ENCODE measurements at regions not wholly inside any gene's neighbourhood (a gene's known extent, or its start where the extent isn't known, plus 50 kb on each side); places are given as distances from the start of the nearest gene placed in this dataset.

DNA sequence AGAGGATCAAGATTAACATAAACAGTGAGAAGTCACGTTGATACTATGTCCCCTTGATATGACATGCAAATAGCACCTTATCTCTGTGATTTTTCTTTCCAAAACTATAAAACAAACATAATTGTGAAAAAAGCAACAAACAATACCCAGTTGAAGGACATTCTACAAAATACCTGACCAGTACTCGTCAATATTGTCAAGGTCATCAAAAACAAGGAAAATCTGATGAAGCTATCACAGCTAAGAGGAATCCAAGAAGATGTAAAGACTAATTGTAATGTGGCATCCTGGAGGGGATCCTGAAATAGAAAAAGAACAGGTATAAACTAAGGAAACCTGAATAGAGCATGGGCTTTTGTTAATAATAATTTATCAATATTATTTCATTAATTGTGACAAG lies 321.5 kb upstream of the MAP2 start:
- H3K4me1 ChIP-seq (ENCODE audit: control extremely low read depth in 1 of 4, control insufficient read depth in 4 of 4, insufficient read depth in 4 of 4, low read length in 3 of 4), result no peaks in the 10 kb centered on the region
- no peak for DNase-seq
- H3K4me3 ChIP-seq (ENCODE audit: control insufficient read depth in 1 of 7, extremely low read depth in 1 of 7, insufficient read depth in 4 of 7, low read depth in 2 of 7, low read length in 6 of 7), result no peak overlapping the region
- H3K9me3 ChIP-seq (ENCODE audit: control extremely low read depth in 1 of 5, control insufficient read depth in 4 of 5, insufficient read depth in 2 of 5, low read depth in 1 of 5, low read length in 4 of 5), result no peaks in the 10 kb centered on the region
- no peaks in the 10 kb centered on the region for H3K36me3 ChIP-seq (ENCODE audit: control insufficient read depth in 4 of 4, insufficient read depth in 4 of 4, low read length in 3 of 4)
- no peaks in the 10 kb centered on the region for H3K27me3 ChIP-seq (replicated peaks in 2 of 5; ENCODE audit: control insufficient read depth in 4 of 5, insufficient read depth in 5 of 5, low read length in 4 of 5)
- POLR2A ChIA-PET, result no interaction called here
- no peak overlapping the region for H3K27ac ChIP-seq (ENCODE audit: insufficient read depth in 1 of 2, low read depth in 1 of 2, low read length in 2 of 2, poor library complexity in 1 of 2, severe bottlenecking in 2 of 2)
- CTCF ChIA-PET, result no interaction called here
- 83% methylated on average over 2 of the region's 2 CpGs for WGBS (ENCODE audit: insufficient coverage)

DNA sequence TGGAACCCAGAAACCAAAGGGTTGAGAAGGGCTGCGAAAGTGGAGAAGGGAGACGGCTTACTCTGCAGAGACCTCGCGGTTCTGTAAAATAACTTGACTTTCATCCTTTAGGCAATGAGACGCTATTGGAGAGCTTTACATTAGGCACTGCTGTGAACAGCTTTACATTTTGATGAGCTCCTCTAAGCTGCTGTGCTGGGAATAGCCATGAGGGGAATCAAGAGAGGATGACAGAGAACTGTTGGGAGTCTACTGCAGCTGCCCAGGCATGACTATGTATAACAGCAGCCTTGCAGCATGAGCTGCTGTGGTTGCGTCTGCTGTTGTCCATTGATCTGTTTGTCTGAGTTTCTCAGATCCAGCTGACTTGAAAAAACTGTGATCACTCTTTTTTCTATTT lies 310.8 kb upstream of the MAP2 start:
- Histone ChIP-seq H3K4me3 (ENCODE audit: control insufficient read depth in 1 of 7, extremely low read depth in 1 of 7, insufficient read depth in 4 of 7, low read depth in 2 of 7, low read length in 6 of 7) (no peak overlapping the region), H3K27ac (ENCODE audit: insufficient read depth in 1 of 2, low read depth in 1 of 2, low read length in 2 of 2, poor library complexity in 1 of 2, severe bottlenecking in 2 of 2) (no peak overlapping the region), H3K36me3 (ENCODE audit: control insufficient read depth in 4 of 4, insufficient read depth in 4 of 4, low read length in 3 of 4) (no peaks in the 10 kb centered on the region), H3K4me1 (ENCODE audit: control extremely low read depth in 1 of 4, control insufficient read depth in 4 of 4, insufficient read depth in 4 of 4, low read length in 3 of 4) (no peaks in the 10 kb centered on the region), H3K9me3 (ENCODE audit: control extremely low read depth in 1 of 5, control insufficient read depth in 4 of 5, insufficient read depth in 2 of 5, low read depth in 1 of 5, low read length in 4 of 5) (no peaks in the 10 kb centered on the region), H3K27me3 (replicated peaks in 2 of 5; ENCODE audit: control insufficient read depth in 4 of 5, insufficient read depth in 5 of 5, low read length in 4 of 5) (no peaks in the 10 kb centered on the region)
- WGBS (ENCODE audit: insufficient coverage), result 98% methylated on average over 6 of the region's 6 CpGs
- ChIA-PET POLR2A (no interaction called here), CTCF (no interaction called here)
- DNase-seq, result no peak

DNA sequence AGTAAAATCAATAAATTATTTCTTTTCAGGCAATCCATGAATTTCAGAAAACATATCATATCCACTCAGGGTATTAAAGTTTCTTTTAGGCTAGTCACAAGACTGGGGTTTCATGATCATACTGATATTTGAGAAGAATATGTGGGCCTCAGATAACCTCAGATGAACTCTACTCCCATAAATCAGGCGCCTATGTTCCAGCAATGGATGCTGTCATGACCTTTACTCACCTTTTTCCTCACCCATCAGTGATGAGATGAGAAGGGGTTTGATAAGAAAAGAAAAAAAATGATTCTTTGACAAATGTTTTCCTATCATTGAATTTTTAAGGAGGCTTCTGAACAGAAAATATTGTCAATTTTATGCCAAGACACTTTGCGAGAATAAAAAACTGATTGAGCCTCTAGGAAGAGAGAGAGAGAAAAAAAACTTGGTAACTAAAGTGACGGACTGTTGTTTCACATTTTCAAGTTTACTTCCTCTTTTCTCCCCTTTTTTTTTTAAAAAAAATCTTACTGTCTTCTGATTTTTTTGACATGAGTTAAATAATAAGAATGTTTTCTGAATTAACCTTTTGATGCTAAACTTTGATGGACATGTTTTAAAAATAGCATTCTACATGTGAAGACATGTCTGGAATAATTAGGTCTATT lies 309.1 kb upstream of the MAP2 start:
- Histone ChIP-seq H3K27ac (ENCODE audit: insufficient read depth in 1 of 2, low read depth in 1 of 2, low read length in 2 of 2, poor library complexity in 1 of 2, severe bottlenecking in 2 of 2) (no peak overlapping the region), H3K27me3 (replicated peaks in 2 of 5; ENCODE audit: control insufficient read depth in 4 of 5, insufficient read depth in 5 of 5, low read length in 4 of 5) (no peaks in the 10 kb centered on the region), H3K9me3 (ENCODE audit: control extremely low read depth in 1 of 5, control insufficient read depth in 4 of 5, insufficient read depth in 2 of 5, low read depth in 1 of 5, low read length in 4 of 5) (no peaks in the 10 kb centered on the region), H3K4me1 (ENCODE audit: control extremely low read depth in 1 of 4, control insufficient read depth in 4 of 4, insufficient read depth in 4 of 4, low read length in 3 of 4) (no peaks in the 10 kb centered on the region), H3K4me3 (ENCODE audit: control insufficient read depth in 1 of 7, extremely low read depth in 1 of 7, insufficient read depth in 4 of 7, low read depth in 2 of 7, low read length in 6 of 7) (no peak overlapping the region), H3K36me3 (ENCODE audit: control insufficient read depth in 4 of 4, insufficient read depth in 4 of 4, low read length in 3 of 4) (no peaks in the 10 kb centered on the region)
- WGBS (ENCODE audit: insufficient coverage), result no CpG with 5 or more reads among the region's 3 CpGs
- DNase-seq, result peak; percentile 14 to 64 (median 57)
- POLR2A ChIA-PET, result no interaction called here
- CTCF ChIA-PET, result no interaction called here

DNA sequence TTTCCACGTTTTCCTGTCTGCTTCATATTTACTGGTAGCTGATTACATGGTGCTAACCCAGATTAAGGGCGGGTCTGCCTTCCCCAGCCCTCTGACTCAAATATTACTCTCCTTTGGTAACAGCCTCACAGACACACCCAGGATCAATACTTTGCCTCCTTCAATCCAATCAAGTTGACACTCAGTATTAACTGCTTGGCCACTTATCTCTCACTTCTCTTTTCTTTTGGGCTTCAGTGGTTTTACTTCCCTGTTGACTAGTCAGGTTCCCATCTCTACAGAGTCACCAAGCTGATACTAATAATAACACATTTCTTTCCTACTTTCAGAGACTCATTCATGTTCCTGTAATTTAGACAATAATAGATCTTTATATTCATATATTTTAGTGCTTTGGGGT lies 302.2 kb upstream of the MAP2 start:
- CTCF ChIA-PET, result no interaction called here
- Histone ChIP-seq H3K4me1 (ENCODE audit: control extremely low read depth in 1 of 4, control insufficient read depth in 4 of 4, insufficient read depth in 4 of 4, low read length in 3 of 4) (no peaks in the 10 kb centered on the region), H3K36me3 (ENCODE audit: control insufficient read depth in 4 of 4, insufficient read depth in 4 of 4, low read length in 3 of 4) (no peaks in the 10 kb centered on the region), H3K9me3 (ENCODE audit: control extremely low read depth in 1 of 5, control insufficient read depth in 4 of 5, insufficient read depth in 2 of 5, low read depth in 1 of 5, low read length in 4 of 5) (no peaks in the 10 kb centered on the region), H3K4me3 (ENCODE audit: control insufficient read depth in 1 of 7, extremely low read depth in 1 of 7, insufficient read depth in 4 of 7, low read depth in 2 of 7, low read length in 6 of 7) (no peak overlapping the region), H3K27me3 (replicated peaks in 2 of 5; ENCODE audit: control insufficient read depth in 4 of 5, insufficient read depth in 5 of 5, low read length in 4 of 5) (no peaks in the 10 kb centered on the region), H3K27ac (ENCODE audit: insufficient read depth in 1 of 2, low read depth in 1 of 2, low read length in 2 of 2, poor library complexity in 1 of 2, severe bottlenecking in 2 of 2) (no peak overlapping the region)
- WGBS (ENCODE audit: insufficient coverage), result 97% methylated on average over 2 of the region's 2 CpGs
- POLR2A ChIA-PET, result no interaction called here
- peak in 1 of 3 donors; percentile 5 for DNase-seq

DNA sequence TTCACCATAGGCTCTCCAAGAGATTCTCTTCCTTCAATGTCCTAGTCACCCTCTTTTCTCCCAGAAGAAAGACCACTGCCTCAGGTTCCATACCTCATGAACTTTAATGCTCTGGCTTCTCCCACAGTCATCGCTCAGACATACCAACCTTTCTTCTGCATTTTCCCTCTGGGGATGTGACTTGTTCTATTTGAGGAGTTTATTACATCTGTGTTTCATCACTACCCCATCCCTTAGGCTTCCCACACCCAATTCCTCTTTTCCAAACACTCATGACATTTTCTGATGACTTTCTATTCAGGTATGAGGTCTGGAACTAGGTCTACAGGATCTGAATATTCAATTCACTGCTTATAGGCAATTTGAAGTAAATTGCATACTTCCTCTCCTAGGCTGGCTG lies 298.6 kb upstream of the MAP2 start:
- no peaks in the 10 kb centered on the region for H3K36me3 ChIP-seq (ENCODE audit: control insufficient read depth in 4 of 4, insufficient read depth in 4 of 4, low read length in 3 of 4)
- no peaks in the 10 kb centered on the region for H3K9me3 ChIP-seq (ENCODE audit: control extremely low read depth in 1 of 5, control insufficient read depth in 4 of 5, insufficient read depth in 2 of 5, low read depth in 1 of 5, low read length in 4 of 5)
- no peak overlapping the region for H3K4me3 ChIP-seq (ENCODE audit: control insufficient read depth in 1 of 7, extremely low read depth in 1 of 7, insufficient read depth in 4 of 7, low read depth in 2 of 7, low read length in 6 of 7)
- no peaks in the 10 kb centered on the region for H3K4me1 ChIP-seq (ENCODE audit: control extremely low read depth in 1 of 4, control insufficient read depth in 4 of 4, insufficient read depth in 4 of 4, low read length in 3 of 4)
- H3K27me3 ChIP-seq (replicated peaks in 2 of 5; ENCODE audit: control insufficient read depth in 4 of 5, insufficient read depth in 5 of 5, low read length in 4 of 5), result no peaks in the 10 kb centered on the region
- no CpG with 5 or more reads among the region's 1 CpG for WGBS (ENCODE audit: insufficient coverage)
- no peak overlapping the region for H3K27ac ChIP-seq (ENCODE audit: insufficient read depth in 1 of 2, low read depth in 1 of 2, low read length in 2 of 2, poor library complexity in 1 of 2, severe bottlenecking in 2 of 2)
- no peak for DNase-seq
- ChIA-PET CTCF (no interaction called here), POLR2A (no interaction called here)

DNA sequence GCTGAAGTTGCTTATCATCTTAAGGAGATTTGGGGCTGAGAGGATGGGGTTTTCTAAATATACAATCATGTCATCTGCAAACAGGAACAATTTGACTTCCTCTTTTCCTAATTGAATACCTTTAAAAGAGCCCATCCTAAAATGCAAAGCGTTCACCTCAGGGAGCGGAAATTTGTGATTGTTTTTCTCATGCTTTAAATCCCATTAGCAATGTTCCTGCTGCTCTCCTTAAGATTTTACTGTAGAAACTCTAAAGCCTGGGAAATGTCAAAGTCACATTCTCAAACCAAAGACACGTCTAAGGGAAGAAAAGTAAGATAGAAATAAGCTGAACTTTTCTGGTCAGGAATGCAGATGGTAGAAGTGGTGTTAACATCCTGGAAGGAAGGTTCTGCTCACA lies 285.8 kb upstream of the MAP2 start:
- DNase-seq, result no peak
- no peaks in the 10 kb centered on the region for H3K4me1 ChIP-seq (ENCODE audit: control extremely low read depth in 1 of 4, control insufficient read depth in 4 of 4, insufficient read depth in 4 of 4, low read length in 3 of 4)
- 94% methylated on average over 2 of the region's 3 CpGs for WGBS (ENCODE audit: insufficient coverage)
- H3K36me3 ChIP-seq (ENCODE audit: control insufficient read depth in 4 of 4, insufficient read depth in 4 of 4, low read length in 3 of 4), result no peaks in the 10 kb centered on the region
- ChIA-PET POLR2A (no interaction called here), CTCF (no interaction called here)
- H3K27me3 ChIP-seq (replicated peaks in 2 of 5; ENCODE audit: control insufficient read depth in 4 of 5, insufficient read depth in 5 of 5, low read length in 4 of 5), result no peaks in the 10 kb centered on the region
- no peak overlapping the region for H3K27ac ChIP-seq (ENCODE audit: insufficient read depth in 1 of 2, low read depth in 1 of 2, low read length in 2 of 2, poor library complexity in 1 of 2, severe bottlenecking in 2 of 2)
- H3K4me3 ChIP-seq (ENCODE audit: control insufficient read depth in 1 of 7, extremely low read depth in 1 of 7, insufficient read depth in 4 of 7, low read depth in 2 of 7, low read length in 6 of 7), result no peak overlapping the region
- H3K9me3 ChIP-seq (ENCODE audit: control extremely low read depth in 1 of 5, control insufficient read depth in 4 of 5, insufficient read depth in 2 of 5, low read depth in 1 of 5, low read length in 4 of 5), result no peaks in the 10 kb centered on the region

DNA sequence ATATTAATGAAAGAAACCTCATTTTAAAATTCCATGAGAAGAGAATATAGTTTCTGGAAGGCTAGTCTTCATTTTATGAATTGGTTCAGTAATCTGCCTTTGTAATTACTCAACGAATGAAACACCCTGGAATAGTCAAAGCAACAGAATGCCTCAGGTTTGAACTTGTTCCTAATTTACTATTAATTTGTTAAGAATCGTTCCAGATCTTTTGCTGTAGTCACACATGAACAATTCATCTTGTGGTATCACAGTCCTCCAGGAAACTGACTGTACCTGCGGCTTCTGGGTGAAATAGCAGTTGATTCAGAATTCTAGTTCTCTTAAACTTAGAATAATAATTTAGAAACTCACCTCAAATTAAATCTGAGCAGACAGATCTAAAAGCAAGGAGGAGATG lies 282.7 kb upstream of the MAP2 start:
- ChIA-PET CTCF (no interaction called here), POLR2A (no interaction called here)
- no peak for DNase-seq
- Histone ChIP-seq H3K9me3 (ENCODE audit: control extremely low read depth in 1 of 5, control insufficient read depth in 4 of 5, insufficient read depth in 2 of 5, low read depth in 1 of 5, low read length in 4 of 5) (no peaks in the 10 kb centered on the region), H3K36me3 (ENCODE audit: control insufficient read depth in 4 of 4, insufficient read depth in 4 of 4, low read length in 3 of 4) (no peaks in the 10 kb centered on the region), H3K27me3 (replicated peaks in 2 of 5; ENCODE audit: control insufficient read depth in 4 of 5, insufficient read depth in 5 of 5, low read length in 4 of 5) (no peaks in the 10 kb centered on the region), H3K27ac (ENCODE audit: insufficient read depth in 1 of 2, low read depth in 1 of 2, low read length in 2 of 2, poor library complexity in 1 of 2, severe bottlenecking in 2 of 2) (no peak overlapping the region), H3K4me3 (ENCODE audit: control insufficient read depth in 1 of 7, extremely low read depth in 1 of 7, insufficient read depth in 4 of 7, low read depth in 2 of 7, low read length in 6 of 7) (no peak overlapping the region), H3K4me1 (ENCODE audit: control extremely low read depth in 1 of 4, control insufficient read depth in 4 of 4, insufficient read depth in 4 of 4, low read length in 3 of 4) (peaks cover 0 to 1% (median under 1%) of the 10 kb centered on the region in 4 experiments)
- WGBS (ENCODE audit: insufficient coverage), result 100% methylated on average over 2 of the region's 3 CpGs

Data from common myeloid progenitor, CD34-positive (primary cell).